ENCODE measurements at regions not wholly inside any gene's neighbourhood (a gene's known extent, or its start where the extent isn't known, plus 50 kb on each side); places are given as distances from the start of the nearest gene placed in this dataset.

DNA sequence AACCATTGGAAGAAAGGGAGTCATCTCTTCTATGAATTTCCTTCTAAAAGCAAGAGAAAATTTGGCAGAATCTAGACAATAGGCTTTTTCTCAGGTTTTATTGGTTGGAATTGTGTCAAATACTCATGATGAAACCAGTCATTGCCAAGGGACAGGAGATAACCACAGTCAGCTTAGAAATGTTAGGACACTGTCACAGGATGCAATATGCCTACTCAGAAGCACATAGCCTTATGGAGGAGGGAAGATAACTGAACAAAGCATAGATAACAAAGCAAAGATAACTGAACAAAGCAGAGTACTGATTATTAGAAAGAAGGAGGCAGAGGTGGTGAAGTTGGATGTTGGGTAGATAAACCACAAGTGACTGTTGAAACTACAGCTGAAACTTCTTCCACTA lies 303.5 kb upstream of the PDGFD start:
- TF ChIP-seq CTCF (IDR thresholded peaks at IDR 0.05), result no peak
- TF ChIP-seq POLR2AphosphoS5 (IDR thresholded peaks at IDR 0.05), result no peak
- no peak for TF ChIP-seq POLR2A (IDR thresholded peaks at IDR 0.05)
